HepG2 (cell line): ENCODE measurements at regions not wholly inside any gene's neighbourhood (a gene's known extent, or its start where the extent isn't known, plus 50 kb on each side); places are given as distances from the start of the nearest gene placed in this dataset.

Experiments used
- ATAC-seq: fragments of 200-7000 bp; cut with Tn5 transposase; 3 replicates; pipeline ENCODE4 v1.9.1; 2020; ENCODE audit warnings: mild to moderate bottlenecking, moderate library complexity
- BruUV-seq: library from RNA; stranded (reverse); fragments of 400-500 nt; replicated peaks from 2 replicates; lab custom pipeline; 2021; lab: Mats Ljungman, UMichigan
- CTCF ChIA-PET: fragments of 300-600 bp; formaldehyde crosslinking; extraction: SDS; loops from one replicate; lab custom pipeline; 2021; ENCODE audit warnings: low total read pairs, inconsistent platforms, low intra/inter-chr PET ratio; lab: Yijun Ruan, JAX
- POLR2A ChIA-PET: fragments of 350-600 bp; sonication (Branson Sonifier 250); formaldehyde crosslinking; loops from one replicate; lab custom pipeline; 2020; ENCODE audit warnings: antibody characterized with exemption, inconsistent platforms; lab: Yijun Ruan, JAX
- DNase-seq: peaks from one replicate; pipeline ENCODE4 v3.0.0-alpha.2; 2015; ENCODE audit warnings: low spot score
- FAIRE-seq: peaks from 3 replicates; lab custom pipeline; 2011; peaks lifted over from hg19 to GRCh38; lab: Jason Lieb, UNC
- H2AFZ ChIP-seq: one replicate; pipeline ENCODE4 v1.6.1; 2011; ENCODE audit warnings: low read length, inconsistent platforms
- H3K27ac ChIP-seq: fragments of 300-600 bp; 3 replicates; pipeline ENCODE4 v1.8.0; 2011; ENCODE audit warnings: mixed run types, mild to moderate bottlenecking, mixed read lengths, low read length, inconsistent platforms; ENCODE audit not compliant: insufficient read depth; ENCODE audit errors: extremely low read length
- H3K27me3 ChIP-seq, 2 experiments: fragments of 200-600 bp in 1 of 2; 2 replicates in 1 of 2; 3 replicates in 1 of 2; pipeline versions ENCODE4 v1.6.0 to v1.8.0; 2011; ENCODE audit warnings: low read length in 2 of 2, mild to moderate bottlenecking in 2 of 2, moderate library complexity in 2 of 2, inconsistent platforms in 1 of 2; ENCODE audit not compliant: insufficient read depth in 2 of 2, control insufficient read depth in 1 of 2
- H3K36me3 ChIP-seq, 2 experiments: fragments of 200-600 bp in 1 of 2; replicated peaks in 1 of 2; 2 replicates in 1 of 2; 3 replicates in 1 of 2; pipeline versions ENCODE4 v1.5.1 to v1.8.0; 2011; ENCODE audit warnings: low read length in 2 of 2, inconsistent platforms in 1 of 2; ENCODE audit not compliant: insufficient read depth in 2 of 2, control insufficient read depth in 1 of 2
- H3K4me1 ChIP-seq: 2 replicates; pipeline ENCODE4 v1.5.1; 2012; ENCODE audit warnings: low read length, inconsistent platforms; ENCODE audit not compliant: insufficient read depth
- H3K4me2 ChIP-seq: 2 replicates; pipeline ENCODE4 v1.6.0; 2011; ENCODE audit warnings: low read depth, low read length, inconsistent platforms
- H3K4me3 ChIP-seq, 3 experiments: fragments of 200-600 bp in 1 of 3; sonication (generic), shearing (Covaris generic) in 1 of 3; replicated peaks in 1 of 3; 2 replicates each; pipeline ENCODE4 v1.5.1; 2011 to 2016; ENCODE audit warnings: low read length in 3 of 3, inconsistent platforms in 2 of 3, low read depth in 2 of 3, mild to moderate bottlenecking in 2 of 3, control low read depth in 1 of 3, mixed read lengths in 1 of 3; ENCODE audit not compliant: insufficient read depth in 1 of 3
- H3K79me2 ChIP-seq: one replicate; pipeline ENCODE4 v1.6.1; 2011; ENCODE audit warnings: low read length, inconsistent platforms; ENCODE audit not compliant: insufficient read depth
- H3K9ac ChIP-seq: 2 replicates; pipeline ENCODE4 v1.6.0; 2011; ENCODE audit warnings: mild to moderate bottlenecking, low read depth, low read length, inconsistent platforms; ENCODE audit not compliant: insufficient read depth
- H3K9me3 ChIP-seq: 2 replicates; pipeline ENCODE4 v1.5.1; 2012; ENCODE audit warnings: mild to moderate bottlenecking, low read length
- H4K20me1 ChIP-seq: 2 replicates; pipeline ENCODE4 v1.6.0; 2011; ENCODE audit warnings: inconsistent platforms, mild to moderate bottlenecking, low read length, moderate library complexity; ENCODE audit not compliant: insufficient read depth
- CREB1 ChIP-seq, 2 experiments: fragments of 450-650 bp in 1 of 2; IDR thresholded peaks; 2 replicates each; pipeline ENCODE4 v1.6.1; 2016 to 2017; ENCODE audit warnings: control low read depth in 1 of 2, mild to moderate bottlenecking in 1 of 2, missing compliant biosample characterization in 1 of 2, missing genetic modification characterization in 1 of 2
- ETV5 ChIP-seq: IDR thresholded peaks from 2 replicates; pipeline ENCODE4 v1.6.1; 2018; ENCODE audit warnings: missing biosample characterization, missing genetic modification reagents, inconsistent platforms, borderline replicate concordance
- MLLT10 ChIP-seq: sonication (generic); formaldehyde crosslinking; IDR thresholded peaks from 2 replicates; pipeline ENCODE4 v1.4.0; 2020; ENCODE audit warnings: missing genetic modification reagents
- ZNF205 ChIP-seq: IDR thresholded peaks from 2 replicates; pipeline ENCODE4 v1.6.1; 2018; ENCODE audit warnings: missing biosample characterization, missing genetic modification reagents
- ZNF567 ChIP-seq: sonication (generic); formaldehyde crosslinking; IDR thresholded peaks from 2 replicates; pipeline ENCODE4 v1.8.1; 2023; ENCODE audit warnings: mild to moderate bottlenecking, missing genetic modification reagents, borderline replicate concordance
- ZNF780A ChIP-seq: sonication (generic); formaldehyde crosslinking; IDR thresholded peaks from 2 replicates; pipeline ENCODE4 v1.8.0; 2022; ENCODE audit warnings: mild to moderate bottlenecking, missing genetic modification reagents, moderate library complexity
- ZSCAN21 ChIP-seq: sonication (generic); formaldehyde crosslinking; IDR thresholded peaks from 2 replicates; pipeline ENCODE4 v1.8.0; 2022; ENCODE audit warnings: mild to moderate bottlenecking, missing genetic modification reagents, moderate library complexity, borderline replicate concordance
- ZSCAN30 ChIP-seq: sonication (generic); formaldehyde crosslinking; IDR thresholded peaks from 2 replicates; pipeline ENCODE4 v1.5.0; 2020; ENCODE audit warnings: mild to moderate bottlenecking, missing genetic modification reagents
- WGBS: methylation state at CpG from one replicate; pipeline ENCODE4 v1.1.6; 2017; ENCODE audit warnings: low lambda C conversion rate; 5-methylcytosine and 5-hydroxymethylcytosine counted together
- in situ Hi-C: cut with HindIII; loops from 2 replicates; pipeline ENCODE4 v1.10.0; 2017; ENCODE audit warnings: low pct_unique_long_range_greater_than_20kb; ENCODE audit not compliant: extremely low pct_ligation_motif_present
- intact Hi-C: fragments of 100-400 bp; cut with micrococcal nuclease; formaldehyde crosslinking; loops from one replicate; pipeline ENCODE4 v1.10.0; 2022; ENCODE audit not compliant: unreplicated experiment
- TF ChIP-seq, protein P1 (sequence below): sonication (generic); formaldehyde crosslinking; conservative IDR thresholded peaks from 2 replicates; pipeline ENCODE4 v1.5.0; 2020; ENCODE audit warnings: missing genetic modification reagents

DNA sequence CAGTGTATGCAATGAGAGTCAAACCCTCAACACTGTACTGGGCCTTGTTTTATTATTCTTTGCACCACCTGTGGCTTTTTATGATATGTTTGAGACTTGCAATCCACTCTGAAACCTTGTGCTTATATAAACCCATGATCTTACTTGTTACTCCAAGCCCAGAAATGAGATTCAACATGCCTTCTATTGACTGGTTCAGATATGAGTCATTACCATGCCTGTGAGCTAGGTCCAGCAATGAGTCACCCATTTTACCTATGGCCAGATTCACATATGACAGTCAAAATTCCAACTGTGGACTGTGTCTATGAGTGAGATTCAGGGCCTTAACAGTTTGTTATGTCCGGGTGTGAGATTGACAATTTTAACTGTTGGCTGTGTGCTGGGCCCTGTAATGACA lies 1846.1 kb downstream of the TP53TG3F start:
- no TSS peak for BruUV-seq
- in situ Hi-C loops (no loop called here), intact Hi-C loops (no loop called here)
- 0% methylated on average over 1 of the region's 1 CpG for WGBS
- TF ChIP-seq ZNF780A (no peak), ZNF567 (CRISPR knock-in tag) (no peak), CREB1 (IDR thresholded peaks at IDR 0.05) (no peak), CREB1 (CRISPR knock-in tag; IDR thresholded peaks at IDR 0.05) (no peak), ZSCAN30 (CRISPR knock-in tag) (no peak), ZNF205 (CRISPR knock-in tag) (no peak), ETV5 (CRISPR knock-in tag) (no peak), ZSCAN21 (CRISPR knock-in tag) (no peak), MLLT10 (no peak)
- TF ChIP-seq, protein P1, sequence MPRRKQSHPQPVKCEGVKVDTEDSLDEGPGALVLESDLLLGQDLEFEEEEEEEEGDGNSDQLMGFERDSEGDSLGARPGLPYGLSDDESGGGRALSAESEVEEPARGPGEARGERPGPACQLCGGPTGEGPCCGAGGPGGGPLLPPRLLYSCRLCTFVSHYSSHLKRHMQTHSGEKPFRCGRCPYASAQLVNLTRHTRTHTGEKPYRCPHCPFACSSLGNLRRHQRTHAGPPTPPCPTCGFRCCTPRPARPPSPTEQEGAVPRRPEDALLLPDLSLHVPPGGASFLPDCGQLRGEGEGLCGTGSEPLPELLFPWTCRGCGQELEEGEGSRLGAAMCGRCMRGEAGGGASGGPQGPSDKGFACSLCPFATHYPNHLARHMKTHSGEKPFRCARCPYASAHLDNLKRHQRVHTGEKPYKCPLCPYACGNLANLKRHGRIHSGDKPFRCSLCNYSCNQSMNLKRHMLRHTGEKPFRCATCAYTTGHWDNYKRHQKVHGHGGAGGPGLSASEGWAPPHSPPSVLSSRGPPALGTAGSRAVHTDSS (CRISPR knock-in tag): no peak
- DNase-seq: no peak
- Histone ChIP-seq H3K9ac (no peak overlapping the region), H3K27ac (no peak overlapping the region), H3K36me3 (no peaks in the 10 kb centered on the region), H3K79me2 (no peaks in the 10 kb centered on the region), H3K4me3 (no peak overlapping the region), H3K4me2 (no peak overlapping the region), H4K20me1 (no peaks in the 10 kb centered on the region), H3K27me3 (no peaks in the 10 kb centered on the region), H3K4me1 (no peaks in the 10 kb centered on the region), H2AFZ (no peak overlapping the region), H3K9me3 (peaks cover 100% of the 10 kb centered on the region)
- ChIA-PET CTCF (no interaction called here), POLR2A (no interaction called here)
- no peak for FAIRE-seq
- ATAC-seq: no peak
